D721Med (cell line): ENCODE measurements at regions not wholly inside any gene's neighbourhood (a gene's known extent, or its start where the extent isn't known, plus 50 kb on each side); places are given as distances from the start of the nearest gene placed in this dataset.

Experiments
- DNase-seq: peaks from one replicate; pipeline ENCODE4 v3.0.0; 2011; ENCODE audit warnings: low spot score; ENCODE audit not compliant: insufficient read length
- FAIRE-seq: peaks from 2 replicates; lab custom pipeline; 2011; peaks lifted over from hg19 to GRCh38; lab: Jason Lieb, UNC
- CTCF ChIP-seq: IDR thresholded peaks from 2 replicates; pipeline ENCODE4 v1.5.1; 2012; ENCODE audit warnings: mild to moderate bottlenecking, control low read depth; ENCODE audit not compliant: insufficient read depth; ENCODE audit errors: missing control alignments

GRCh38 chr2:48209214-48209885 lies 105.1 kb upstream of the FOXN2 start:
- no peak for TF ChIP-seq CTCF
- no peak for FAIRE-seq
- DNase-seq, result no peak

GRCh38 chr2:48210189-48210588 lies 104.3 kb upstream of the FOXN2 start:
- no peak for DNase-seq
- no peak for TF ChIP-seq CTCF
- FAIRE-seq, result no peak

- peak; percentile 14 for DNase-seq
- TF ChIP-seq CTCF, result no peak
- FAIRE-seq, result peak; percentile 81
These were observed 100.8 kb upstream of the FOXN2 start for GRCh38 chr2:48213646-48214045.

- no peak for FAIRE-seq
- no peak for DNase-seq
- TF ChIP-seq CTCF, result no peak
These were observed 96.3 kb upstream of the FOXN2 start for GRCh38 chr2:48218169-48218568.

GRCh38 chr2:48219234-48219554 lies 95.3 kb upstream of the FOXN2 start:
- no peak for FAIRE-seq
- no peak for TF ChIP-seq CTCF
- DNase-seq, result no peak

- FAIRE-seq (no peak), DNase-seq (no peak)
- TF ChIP-seq CTCF, result no peak
These were observed 94.7 kb upstream of the FOXN2 start for GRCh38 chr2:48219555-48220436.

- no peak for TF ChIP-seq CTCF
- FAIRE-seq (no peak), DNase-seq (no peak)
These were observed 94.0 kb upstream of the FOXN2 start for GRCh38 chr2:48220501-48220900.
